GM12875 (cell line): ENCODE measurements at regions not wholly inside any gene's neighbourhood (a gene's known extent, or its start where the extent isn't known, plus 50 kb on each side); places are given as distances from the start of the nearest gene placed in this dataset.

Experiments
- H3K4me3 ChIP-seq: one replicate; pipeline ENCODE4 v1.5.1; 2011; ENCODE audit warnings: low read depth, low read length, control low read depth
- CTCF ChIP-seq: IDR thresholded peaks from 2 replicates; pipeline ENCODE4 v1.5.1; 2011; ENCODE audit warnings: low read depth, mild to moderate bottlenecking, control low read depth, inconsistent platforms, low read length, moderate library complexity, borderline replicate concordance; ENCODE audit not compliant: insufficient read depth

- H3K4me3 ChIP-seq = no peak overlapping the region
- no peak for TF ChIP-seq CTCF
These were observed 391.6 kb downstream of the PBX1 start for GRCh38 chr1:164950541-164950986.

GRCh38 chr1:164949771-164950471 lies 390.9 kb downstream of the PBX1 start:
- H3K4me3 ChIP-seq = no peak overlapping the region
- TF ChIP-seq CTCF = no peak

- no peak overlapping the region for H3K4me3 ChIP-seq
- no peak for TF ChIP-seq CTCF
These were observed 389.1 kb downstream of the PBX1 start for GRCh38 chr1:164948101-164948500.

- no peak overlapping the region for H3K4me3 ChIP-seq
- no peak for TF ChIP-seq CTCF
These were observed 378.3 kb downstream of the PBX1 start for GRCh38 chr1:164937291-164937690.

GRCh38 chr1:164932580-164932979 lies 373.6 kb downstream of the PBX1 start:
- TF ChIP-seq CTCF = no peak
- H3K4me3 ChIP-seq = no peak overlapping the region

- no peak overlapping the region for H3K4me3 ChIP-seq
- TF ChIP-seq CTCF = no peak
These were observed 371.8 kb downstream of the PBX1 start for GRCh38 chr1:164930833-164931232.

GRCh38 chr1:164930241-164930640 lies 371.3 kb downstream of the PBX1 start:
- no peak for TF ChIP-seq CTCF

More at GRCh38 chr1:164930241-164930640, 371.3 kb downstream of the PBX1 start:
- H3K4me3 ChIP-seq = no peak overlapping the region
